Neural crest cell (in vitro differentiated cells): ENCODE measurements at regions not wholly inside any gene's neighbourhood (a gene's known extent, or its start where the extent isn't known, plus 50 kb on each side); places are given as distances from the start of the nearest gene placed in this dataset.

Source experiments
- DNase-seq: peaks from one replicate; pipeline ENCODE4 v3.0.0; 2021; ENCODE audit warnings: low read depth, mixed read lengths, low spot score
- H3K27ac Mint-ChIP-seq: one replicate; pipeline ENCODE4 v1.8.0; 2021; ENCODE audit warnings: mild to moderate bottlenecking, mixed read lengths; ENCODE audit not compliant: unreplicated experiment
- H3K27me3 Mint-ChIP-seq: 2 replicates; pipeline ENCODE4 v1.8.0; 2021; ENCODE audit warnings: low read depth, mild to moderate bottlenecking, mixed read lengths
- H3K36me3 Mint-ChIP-seq: 2 replicates; pipeline ENCODE4 v1.8.0; 2021; ENCODE audit warnings: low read depth, mild to moderate bottlenecking, mixed read lengths
- H3K4me1 Mint-ChIP-seq: 2 replicates; pipeline ENCODE4 v1.8.0; 2021; ENCODE audit warnings: mixed read lengths
- H3K4me3 Mint-ChIP-seq: one replicate; pipeline ENCODE4 v1.8.0; 2021; ENCODE audit warnings: mild to moderate bottlenecking, mixed read lengths
- H3K9me3 Mint-ChIP-seq: 2 replicates; pipeline ENCODE4 v1.8.0; 2021; ENCODE audit warnings: mixed read lengths
- TF ChIP-seq, protein P1 (sequence below): fragments of 200-600 bp; sonication (generic); conservative IDR thresholded peaks from 2 replicates; pipeline ENCODE4 v1.5.0; 2021; ENCODE audit warnings: antibody characterized with exemption, mild to moderate bottlenecking

DNA sequence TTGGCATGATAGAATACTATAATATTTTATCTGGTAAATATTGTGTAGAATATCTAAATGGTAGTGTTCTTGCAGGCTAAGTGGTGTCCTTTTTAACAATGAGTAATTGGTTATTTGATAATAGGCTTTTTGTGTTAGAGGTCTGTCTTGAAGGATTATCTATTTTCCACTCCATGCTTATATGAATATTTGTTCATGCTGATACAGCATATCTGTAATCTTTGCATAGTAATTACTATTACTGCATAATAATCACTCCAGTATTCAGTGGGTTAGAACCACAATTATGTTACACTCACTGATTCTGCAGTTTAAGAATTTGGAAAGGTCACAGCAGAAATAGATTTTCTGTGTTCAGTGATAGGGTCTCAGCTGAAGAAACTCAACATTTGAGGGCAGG lies 1229.9 kb downstream of the MAT2B start:
- H3K36me3 Mint-ChIP-seq = no peaks in the 10 kb centered on the region

DNA sequence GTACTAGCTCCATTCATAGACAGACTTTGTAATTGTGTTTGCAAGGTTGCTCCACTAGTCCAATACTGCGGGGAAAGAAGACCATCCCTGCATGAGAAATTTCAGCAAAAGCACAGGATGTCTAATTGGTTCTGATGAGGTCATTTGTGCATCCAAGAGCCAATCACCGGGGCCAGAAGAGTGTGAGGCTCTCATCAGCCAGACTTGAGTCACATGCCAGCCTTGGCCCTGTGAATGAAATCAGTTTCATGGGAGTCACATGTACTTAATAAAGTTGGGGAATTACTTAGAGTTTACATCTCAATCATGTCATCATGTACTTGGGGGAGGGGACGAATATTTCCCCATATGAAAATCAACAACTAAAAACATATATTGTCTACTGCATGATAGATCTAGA lies 1236.0 kb downstream of the MAT2B start:
- H3K4me3 Mint-ChIP-seq = no peak overlapping the region
- no peaks in the 10 kb centered on the region for H3K27me3 Mint-ChIP-seq
- no peak for DNase-seq
- TF ChIP-seq, protein P1, sequence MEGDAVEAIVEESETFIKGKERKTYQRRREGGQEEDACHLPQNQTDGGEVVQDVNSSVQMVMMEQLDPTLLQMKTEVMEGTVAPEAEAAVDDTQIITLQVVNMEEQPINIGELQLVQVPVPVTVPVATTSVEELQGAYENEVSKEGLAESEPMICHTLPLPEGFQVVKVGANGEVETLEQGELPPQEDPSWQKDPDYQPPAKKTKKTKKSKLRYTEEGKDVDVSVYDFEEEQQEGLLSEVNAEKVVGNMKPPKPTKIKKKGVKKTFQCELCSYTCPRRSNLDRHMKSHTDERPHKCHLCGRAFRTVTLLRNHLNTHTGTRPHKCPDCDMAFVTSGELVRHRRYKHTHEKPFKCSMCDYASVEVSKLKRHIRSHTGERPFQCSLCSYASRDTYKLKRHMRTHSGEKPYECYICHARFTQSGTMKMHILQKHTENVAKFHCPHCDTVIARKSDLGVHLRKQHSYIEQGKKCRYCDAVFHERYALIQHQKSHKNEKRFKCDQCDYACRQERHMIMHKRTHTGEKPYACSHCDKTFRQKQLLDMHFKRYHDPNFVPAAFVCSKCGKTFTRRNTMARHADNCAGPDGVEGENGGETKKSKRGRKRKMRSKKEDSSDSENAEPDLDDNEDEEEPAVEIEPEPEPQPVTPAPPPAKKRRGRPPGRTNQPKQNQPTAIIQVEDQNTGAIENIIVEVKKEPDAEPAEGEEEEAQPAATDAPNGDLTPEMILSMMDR = no peak
- H3K9me3 Mint-ChIP-seq = no peaks in the 10 kb centered on the region
- peak overlapping the region; percentile 57 for H3K27ac Mint-ChIP-seq
- no peaks in the 10 kb centered on the region for H3K4me1 Mint-ChIP-seq
- H3K36me3 Mint-ChIP-seq = no peaks in the 10 kb centered on the region

More for the DNA sequence above, 1229.9 kb downstream of the MAT2B start:
- Mint-ChIP-seq H3K4me3 (no peak overlapping the region), H3K4me1 (no peaks in the 10 kb centered on the region), H3K27ac (no peak overlapping the region), H3K9me3 (peaks cover 2% of the 10 kb centered on the region), H3K27me3 (no peaks in the 10 kb centered on the region)
- DNase-seq = no peak
- TF ChIP-seq, protein P1 = no peak

DNA sequence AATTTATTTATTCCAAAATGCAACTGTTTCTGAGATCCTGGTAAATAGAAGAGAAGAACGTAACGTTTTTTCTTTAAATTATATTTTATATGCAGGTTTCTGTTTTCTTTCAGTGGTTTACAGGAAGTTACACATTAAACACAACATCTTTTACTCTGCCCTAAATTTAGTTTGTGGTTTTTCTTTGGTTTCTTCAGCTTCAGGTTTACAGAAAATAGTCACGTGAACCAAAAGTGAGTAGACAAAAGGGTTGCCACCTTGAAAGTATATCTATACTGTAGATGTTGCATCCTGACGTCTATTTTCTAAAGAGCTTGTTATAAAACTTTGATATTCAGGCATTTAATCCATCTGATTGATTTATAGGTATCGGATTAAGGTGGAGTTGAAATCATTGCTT lies 1236.6 kb downstream of the MAT2B start:
- Mint-ChIP-seq H3K27me3 (no peaks in the 10 kb centered on the region), H3K27ac (no peak overlapping the region), H3K36me3 (no peaks in the 10 kb centered on the region), H3K9me3 (no peaks in the 10 kb centered on the region), H3K4me3 (no peak overlapping the region), H3K4me1 (no peaks in the 10 kb centered on the region)
- DNase-seq = no peak
- TF ChIP-seq, protein P1 = no peak

DNA sequence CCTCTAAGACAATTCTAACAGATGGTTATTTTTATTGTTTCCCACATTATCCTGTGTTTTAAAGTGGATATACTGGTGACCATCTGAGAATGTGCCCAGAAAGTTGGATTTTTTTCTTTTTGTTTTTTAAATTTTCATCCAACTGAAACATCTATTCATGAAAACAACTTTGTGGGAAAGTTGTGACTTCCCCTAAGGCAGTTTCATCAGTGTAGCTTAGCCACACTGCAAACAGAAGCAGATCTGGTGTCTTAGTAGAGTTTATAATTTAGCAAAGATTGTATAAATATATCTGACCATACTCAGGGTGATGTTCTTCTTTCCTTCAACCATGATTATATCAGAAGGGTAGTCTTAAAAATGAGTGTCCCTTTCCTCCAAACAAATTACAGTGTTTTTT lies 1241.3 kb downstream of the MAT2B start:
- no peaks in the 10 kb centered on the region for H3K9me3 Mint-ChIP-seq
- no peaks in the 10 kb centered on the region for H3K27me3 Mint-ChIP-seq
- no peaks in the 10 kb centered on the region for H3K4me1 Mint-ChIP-seq
- no peak overlapping the region for H3K4me3 Mint-ChIP-seq
- DNase-seq = no peak
- TF ChIP-seq, protein P1 = no peak
- no peak overlapping the region for H3K27ac Mint-ChIP-seq
- H3K36me3 Mint-ChIP-seq = no peaks in the 10 kb centered on the region

DNA sequence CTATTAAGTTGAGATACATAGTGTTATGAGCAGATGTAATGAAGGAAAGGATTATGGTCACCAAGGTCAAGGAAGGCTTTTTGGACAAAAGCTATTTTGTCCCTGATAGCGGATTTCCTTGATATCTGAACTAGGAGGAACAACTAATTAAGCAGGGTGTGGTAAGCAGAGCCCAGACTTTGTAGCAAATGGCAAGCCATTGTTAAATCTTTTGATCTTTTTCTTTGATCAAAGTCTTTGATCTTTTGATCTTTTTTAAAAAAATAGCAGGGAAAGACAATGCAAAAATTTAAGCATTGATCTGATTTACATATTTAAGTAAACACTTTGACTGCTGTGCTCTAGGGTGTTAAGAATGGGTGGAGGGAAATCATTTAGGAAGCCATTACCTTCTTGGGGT lies 1242.0 kb downstream of the MAT2B start:
- Mint-ChIP-seq H3K4me1 (no peaks in the 10 kb centered on the region), H3K9me3 (no peaks in the 10 kb centered on the region), H3K36me3 (no peaks in the 10 kb centered on the region), H3K27me3 (no peaks in the 10 kb centered on the region), H3K4me3 (no peak overlapping the region), H3K27ac (no peak overlapping the region)
- DNase-seq = no peak
- TF ChIP-seq, protein P1 = no peak

DNA sequence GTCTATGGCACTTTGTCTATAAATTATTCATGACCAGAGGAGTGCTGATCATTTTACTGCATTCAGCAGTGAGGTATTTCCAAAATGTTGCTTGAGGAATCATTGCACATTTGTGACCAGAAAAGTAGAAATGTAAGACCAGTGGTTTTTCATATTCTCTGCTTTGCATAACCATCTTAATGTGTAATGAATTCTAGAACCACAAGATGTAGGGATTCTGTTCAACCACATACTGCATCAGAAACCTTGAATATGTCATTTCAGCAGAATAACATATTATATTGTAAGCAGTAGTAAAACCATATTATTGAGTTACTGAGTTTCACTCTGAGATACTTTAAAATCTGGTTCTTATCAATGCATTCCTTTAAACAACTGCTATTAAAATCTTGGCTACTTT lies 1243.4 kb downstream of the MAT2B start:
- no peak for DNase-seq
- Mint-ChIP-seq H3K27me3 (no peaks in the 10 kb centered on the region), H3K36me3 (no peaks in the 10 kb centered on the region), H3K9me3 (no peaks in the 10 kb centered on the region), H3K4me3 (no peak overlapping the region), H3K4me1 (no peaks in the 10 kb centered on the region), H3K27ac (no peak overlapping the region)
- TF ChIP-seq, protein P1 = no peak
